Calu3 (cell line): ENCODE measurements at regions not wholly inside any gene's neighbourhood (a gene's known extent, or its start where the extent isn't known, plus 50 kb on each side); places are given as distances from the start of the nearest gene placed in this dataset.
"Not testable (repeated sequence)": the region's sequence is repeated elsewhere in the genome, so short reads cannot be mapped to it uniquely, and the experiment has no call there.

ENCODE experiments used
- BruUV-seq: library from RNA; stranded (reverse); fragments of 400-500 nt; replicated peaks from 2 replicates; lab custom pipeline; 2021; lab: Mats Ljungman, UMichigan
- CTCF ChIA-PET: fragments of 300-600 bp; sonication (Branson Sonifier 250); formaldehyde crosslinking; loops from one replicate; lab custom pipeline; 2022; ENCODE audit warnings: antibody characterized with exemption; lab: Charles Lee
- DNase-seq: peaks from one replicate; pipeline ENCODE4 v3.0.0; 2022
- H3K27ac Mint-ChIP-seq: one replicate; pipeline ENCODE4 v1.8.0; 2022; ENCODE audit warnings: mixed read lengths; ENCODE audit not compliant: unreplicated experiment
- H3K27me3 Mint-ChIP-seq: one replicate; pipeline ENCODE4 v1.8.0; 2022; ENCODE audit warnings: mixed read lengths; ENCODE audit not compliant: unreplicated experiment
- H3K36me3 Mint-ChIP-seq: one replicate; pipeline ENCODE4 v1.8.0; 2022; ENCODE audit warnings: mild to moderate bottlenecking, moderate library complexity, mixed read lengths; ENCODE audit not compliant: insufficient read depth, unreplicated experiment
- H3K4me1 Mint-ChIP-seq: one replicate; pipeline ENCODE4 v1.8.0; 2022; ENCODE audit warnings: mild to moderate bottlenecking, low read depth, mixed read lengths; ENCODE audit not compliant: unreplicated experiment
- H3K4me3 Mint-ChIP-seq: one replicate; pipeline ENCODE4 v1.8.0; 2022; ENCODE audit warnings: mild to moderate bottlenecking, low read depth, moderate library complexity, mixed read lengths; ENCODE audit not compliant: unreplicated experiment
- H3K9me3 Mint-ChIP-seq: one replicate; pipeline ENCODE4 v1.8.0; 2022; ENCODE audit warnings: low read depth, mixed read lengths; ENCODE audit not compliant: unreplicated experiment
- intact Hi-C: fragments of 100-400 bp; cut with micrococcal nuclease; formaldehyde crosslinking; loops from one replicate; pipeline ENCODE4 v1.10.0; 2022; ENCODE audit not compliant: unreplicated experiment
- TF ChIP-seq, protein P1 (sequence below): fragments of 200-600 bp; IDR thresholded peaks from one replicate; pipeline ENCODE4 v1.8.0; 2022; ENCODE audit warnings: antibody characterized with exemption; ENCODE audit not compliant: unreplicated experiment

DNA sequence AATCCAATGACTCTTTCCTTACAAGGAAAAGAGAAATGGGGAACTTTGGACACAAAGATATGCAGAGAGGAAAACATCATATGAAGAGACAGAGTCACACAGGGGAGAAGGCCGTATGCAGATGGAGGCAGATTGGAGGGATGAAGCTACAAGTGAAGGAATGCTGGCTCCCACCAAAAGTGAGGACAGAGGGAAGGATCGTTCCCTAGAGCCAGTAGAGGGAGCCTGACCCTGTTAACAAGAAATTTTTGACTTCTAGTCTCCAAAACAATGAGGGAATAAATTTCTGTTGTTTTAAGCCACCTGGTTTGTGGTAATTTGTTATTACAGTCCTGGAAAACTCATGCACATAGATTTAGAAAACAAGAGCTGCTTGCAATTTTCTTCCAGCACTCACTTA, 169.3 kb downstream of the PMAIP1 start:
- Mint-ChIP-seq H3K27me3 (no peaks in the 10 kb centered on the region), H3K4me1 (peaks cover 6% of the 10 kb centered on the region), H3K4me3 (no peak overlapping the region), H3K27ac (no peak overlapping the region), H3K36me3 (no peaks in the 10 kb centered on the region), H3K9me3 (no peaks in the 10 kb centered on the region)
- CTCF ChIA-PET, result no interaction called here
- intact Hi-C loops, result no loop called here
- no TSS peak for BruUV-seq
- DNase-seq, result no peak
- TF ChIP-seq, protein P1, sequence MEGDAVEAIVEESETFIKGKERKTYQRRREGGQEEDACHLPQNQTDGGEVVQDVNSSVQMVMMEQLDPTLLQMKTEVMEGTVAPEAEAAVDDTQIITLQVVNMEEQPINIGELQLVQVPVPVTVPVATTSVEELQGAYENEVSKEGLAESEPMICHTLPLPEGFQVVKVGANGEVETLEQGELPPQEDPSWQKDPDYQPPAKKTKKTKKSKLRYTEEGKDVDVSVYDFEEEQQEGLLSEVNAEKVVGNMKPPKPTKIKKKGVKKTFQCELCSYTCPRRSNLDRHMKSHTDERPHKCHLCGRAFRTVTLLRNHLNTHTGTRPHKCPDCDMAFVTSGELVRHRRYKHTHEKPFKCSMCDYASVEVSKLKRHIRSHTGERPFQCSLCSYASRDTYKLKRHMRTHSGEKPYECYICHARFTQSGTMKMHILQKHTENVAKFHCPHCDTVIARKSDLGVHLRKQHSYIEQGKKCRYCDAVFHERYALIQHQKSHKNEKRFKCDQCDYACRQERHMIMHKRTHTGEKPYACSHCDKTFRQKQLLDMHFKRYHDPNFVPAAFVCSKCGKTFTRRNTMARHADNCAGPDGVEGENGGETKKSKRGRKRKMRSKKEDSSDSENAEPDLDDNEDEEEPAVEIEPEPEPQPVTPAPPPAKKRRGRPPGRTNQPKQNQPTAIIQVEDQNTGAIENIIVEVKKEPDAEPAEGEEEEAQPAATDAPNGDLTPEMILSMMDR, result no peak

DNA sequence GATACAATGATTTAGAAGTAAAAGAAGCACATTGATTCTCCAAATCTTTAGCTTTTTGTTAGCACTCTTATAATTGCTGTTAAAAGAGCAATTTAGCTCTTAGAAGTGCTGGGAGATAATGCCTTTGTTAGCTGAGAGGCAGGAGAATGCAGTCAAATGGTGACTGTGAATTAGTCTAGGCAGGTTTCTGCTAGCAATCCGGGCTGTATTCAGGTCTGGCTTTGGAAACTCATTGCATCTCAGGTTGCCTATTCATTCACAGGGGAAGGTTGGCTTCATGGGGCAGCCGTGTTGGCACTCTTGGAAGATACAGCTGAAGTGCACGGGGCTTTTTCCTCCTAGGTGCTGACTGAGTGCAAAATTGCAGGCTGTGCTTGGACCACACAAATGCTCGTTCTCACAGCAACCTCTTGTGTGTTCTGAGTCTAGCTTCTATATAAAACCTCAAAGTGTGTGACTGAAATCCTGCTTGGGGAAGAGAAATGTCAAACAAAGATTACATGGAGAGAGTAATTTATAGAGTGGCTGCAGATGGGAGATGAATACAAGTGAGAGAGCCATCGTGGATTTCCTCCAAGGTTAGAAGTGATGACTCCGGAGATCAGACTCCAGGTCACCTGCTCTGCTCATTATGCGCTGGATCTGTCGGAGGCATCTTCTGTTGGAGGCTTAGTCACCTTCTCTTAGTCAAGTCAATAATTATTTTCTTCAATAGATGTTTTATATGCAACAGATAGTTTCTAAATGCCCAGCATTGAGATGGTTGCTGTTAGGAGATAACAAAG, 167.8 kb downstream of the PMAIP1 start:
- no peak overlapping the region for H3K4me3 Mint-ChIP-seq
- no peak overlapping the region for H3K27ac Mint-ChIP-seq
- H3K4me1 Mint-ChIP-seq, result peaks cover 6% of the 10 kb centered on the region
- CTCF ChIA-PET, result no interaction called here
- TF ChIP-seq, protein P1, result no peak
- no peaks in the 10 kb centered on the region for H3K9me3 Mint-ChIP-seq
- no TSS peak for BruUV-seq
- intact Hi-C loops, result no loop called here
- H3K27me3 Mint-ChIP-seq, result no peaks in the 10 kb centered on the region
- H3K36me3 Mint-ChIP-seq, result no peaks in the 10 kb centered on the region
- no peak for DNase-seq

DNA sequence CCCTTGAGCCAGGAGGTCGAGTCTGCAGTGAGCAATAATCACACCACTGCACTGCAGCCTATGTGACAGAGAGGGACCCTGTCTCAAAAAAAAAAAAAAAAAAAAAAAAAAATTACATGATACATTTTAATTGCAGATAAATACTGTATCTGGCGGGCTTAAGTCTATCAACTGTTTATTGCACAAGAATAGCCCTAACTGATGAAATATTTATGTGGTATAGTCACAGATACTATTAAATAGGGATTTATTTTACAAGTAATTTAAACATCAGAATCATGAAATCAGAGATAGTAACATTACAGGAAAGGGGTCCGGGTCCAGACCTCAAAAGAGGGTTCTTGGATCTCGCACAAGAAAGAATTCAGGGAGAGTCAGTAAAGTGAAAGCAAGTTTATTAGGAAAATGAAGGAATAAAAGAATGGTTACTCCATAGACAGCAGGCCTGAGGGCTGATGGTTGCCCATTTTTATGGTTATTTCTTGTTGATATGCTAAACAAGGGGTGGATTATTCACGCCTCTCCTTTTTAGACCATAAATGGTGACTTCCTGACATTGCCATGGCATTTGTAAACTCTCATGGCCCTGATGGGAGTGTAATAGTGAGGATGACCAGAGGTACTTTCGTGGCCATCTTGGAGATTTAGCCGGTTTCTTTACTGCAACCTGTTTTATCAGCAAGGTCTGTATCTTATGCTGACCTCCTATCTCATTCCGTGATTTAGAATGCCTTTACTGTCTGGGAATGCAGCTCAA, 166.6 kb downstream of the PMAIP1 start:
- Mint-ChIP-seq H3K4me1 (peaks cover 6% of the 10 kb centered on the region), H3K4me3 (no peak overlapping the region), H3K9me3 (no peaks in the 10 kb centered on the region)

DNA sequence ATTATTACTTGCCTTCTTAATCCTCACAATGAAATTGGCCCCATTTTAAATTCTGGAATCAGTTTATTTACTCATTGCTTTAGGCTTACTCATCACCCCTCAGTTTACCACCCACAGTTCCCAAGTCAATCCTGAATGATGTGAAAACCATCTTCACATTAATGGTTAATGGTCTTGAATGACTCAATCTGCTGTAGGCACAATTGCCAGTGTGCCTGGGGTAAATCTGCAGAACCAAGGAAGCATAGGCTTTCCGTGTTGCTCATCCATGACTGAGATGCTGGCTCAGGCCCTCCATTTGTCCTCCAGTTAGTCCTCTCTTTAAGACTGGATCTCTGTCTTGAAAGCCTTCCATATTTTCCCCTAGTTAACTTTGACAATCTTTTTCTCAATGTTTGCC, 164.5 kb downstream of the PMAIP1 start:
- CTCF ChIA-PET, result no interaction called here
- Mint-ChIP-seq H3K27ac (no peak overlapping the region), H3K4me1 (no peaks in the 10 kb centered on the region), H3K9me3 (no peaks in the 10 kb centered on the region), H3K27me3 (no peaks in the 10 kb centered on the region), H3K4me3 (no peak overlapping the region), H3K36me3 (no peaks in the 10 kb centered on the region)
- BruUV-seq, result no TSS peak
- intact Hi-C loops, result no loop called here
- TF ChIP-seq, protein P1, result no peak
- DNase-seq, result no peak

More for the DNA sequence above, 166.6 kb downstream of the PMAIP1 start:
- CTCF ChIA-PET, result no interaction called here
- no TSS peak for BruUV-seq
- DNase-seq, result no peak
- H3K27ac Mint-ChIP-seq, result no peak overlapping the region
- intact Hi-C loops, result no loop called here
- no peaks in the 10 kb centered on the region for H3K36me3 Mint-ChIP-seq
- TF ChIP-seq, protein P1, result no peak
- H3K27me3 Mint-ChIP-seq, result no peaks in the 10 kb centered on the region

DNA sequence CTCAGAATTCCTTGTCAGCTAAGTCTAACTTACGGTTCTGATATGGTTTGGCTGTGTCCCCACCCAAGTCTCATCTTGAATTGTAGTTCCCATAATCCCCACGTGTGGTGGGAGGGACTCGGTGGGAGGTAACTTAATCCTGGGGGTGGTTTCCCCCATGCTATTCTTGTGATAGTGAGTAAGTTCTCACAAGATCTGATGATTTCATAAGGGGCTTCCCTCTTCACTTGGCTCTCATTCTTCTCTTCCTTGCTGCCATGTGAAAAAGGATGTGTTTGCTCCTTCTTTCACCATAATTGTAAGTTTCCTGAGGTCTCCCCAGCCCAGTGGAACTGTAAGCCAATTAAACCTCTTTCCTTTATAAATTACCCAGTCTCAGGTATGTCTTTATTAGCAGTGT, 163.0 kb downstream of the PMAIP1 start:
- H3K4me1 Mint-ChIP-seq, H3K27ac Mint-ChIP-seq, BruUV-seq, H3K27me3 Mint-ChIP-seq, intact Hi-C loops, H3K4me3 Mint-ChIP-seq, H3K36me3 Mint-ChIP-seq, CTCF ChIA-PET, DNase-seq, H3K9me3 Mint-ChIP-seq: not testable (repeated sequence)
